Keratinocyte (primary cell): ENCODE measurements at regions not wholly inside any gene's neighbourhood (a gene's known extent, or its start where the extent isn't known, plus 50 kb on each side); places are given as distances from the start of the nearest gene placed in this dataset.

ENCODE experiments used
- EZH2 ChIP-seq: IDR thresholded peaks from one replicate; pipeline ENCODE4 v1.6.1; 2012; ENCODE audit warnings: inconsistent platforms, mild to moderate bottlenecking, low read length, moderate library complexity
- TF ChIP-seq, protein P1 (sequence below), 3 experiments: IDR thresholded peaks in 1 of 3; conservative IDR thresholded peaks in 1 of 3; optimal IDR thresholded peaks in 1 of 3; 2 replicates in 2 of 3; 3 replicates in 1 of 3; pipeline versions ENCODE3 to v1.5.1; 2011; ENCODE audit warnings: low read length in 3 of 3, mild to moderate bottlenecking in 3 of 3, moderate library complexity in 2 of 3, control low read depth in 1 of 3, inconsistent platforms in 1 of 3; ENCODE audit not compliant: insufficient read depth in 2 of 3; ENCODE audit errors: extremely low read depth in 1 of 3

DNA sequence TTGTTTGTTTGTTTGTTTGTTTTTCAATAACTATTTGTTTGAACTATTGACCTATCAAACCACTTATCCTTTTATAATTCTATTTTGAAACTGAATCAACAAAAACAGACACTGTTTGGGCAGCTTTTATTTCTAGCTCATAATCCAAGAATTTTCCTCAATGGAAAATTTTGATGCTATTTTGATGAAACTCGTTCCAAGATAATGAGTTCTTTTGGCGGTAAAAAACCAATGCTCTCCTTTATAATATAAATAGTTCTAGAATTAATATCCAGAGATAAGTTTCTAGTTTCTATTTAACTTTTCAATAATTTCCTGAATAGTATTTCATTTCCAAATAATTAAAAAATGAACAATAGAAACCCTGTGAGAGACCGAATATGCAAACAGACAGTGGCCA, 146.5 kb upstream of the EDNRB start:
- TF ChIP-seq, protein P1, sequence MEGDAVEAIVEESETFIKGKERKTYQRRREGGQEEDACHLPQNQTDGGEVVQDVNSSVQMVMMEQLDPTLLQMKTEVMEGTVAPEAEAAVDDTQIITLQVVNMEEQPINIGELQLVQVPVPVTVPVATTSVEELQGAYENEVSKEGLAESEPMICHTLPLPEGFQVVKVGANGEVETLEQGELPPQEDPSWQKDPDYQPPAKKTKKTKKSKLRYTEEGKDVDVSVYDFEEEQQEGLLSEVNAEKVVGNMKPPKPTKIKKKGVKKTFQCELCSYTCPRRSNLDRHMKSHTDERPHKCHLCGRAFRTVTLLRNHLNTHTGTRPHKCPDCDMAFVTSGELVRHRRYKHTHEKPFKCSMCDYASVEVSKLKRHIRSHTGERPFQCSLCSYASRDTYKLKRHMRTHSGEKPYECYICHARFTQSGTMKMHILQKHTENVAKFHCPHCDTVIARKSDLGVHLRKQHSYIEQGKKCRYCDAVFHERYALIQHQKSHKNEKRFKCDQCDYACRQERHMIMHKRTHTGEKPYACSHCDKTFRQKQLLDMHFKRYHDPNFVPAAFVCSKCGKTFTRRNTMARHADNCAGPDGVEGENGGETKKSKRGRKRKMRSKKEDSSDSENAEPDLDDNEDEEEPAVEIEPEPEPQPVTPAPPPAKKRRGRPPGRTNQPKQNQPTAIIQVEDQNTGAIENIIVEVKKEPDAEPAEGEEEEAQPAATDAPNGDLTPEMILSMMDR (optimal IDR thresholded peaks at IDR 0.05 in 1 of 3, IDR thresholded peaks at IDR 0.05 in 1 of 3, conservative IDR thresholded peaks at IDR 0.05 in 1 of 3; ENCODE audit: extremely low read depth in 1 of 3, insufficient read depth in 2 of 3, low read length in 3 of 3) = no peak
- TF ChIP-seq EZH2 = no peak
